Iris pigment epithelial cell (primary cell): ENCODE measurements at regions not wholly inside any gene's neighbourhood (a gene's known extent, or its start where the extent isn't known, plus 50 kb on each side); places are given as distances from the start of the nearest gene placed in this dataset.

Source experiments
- DNase-seq: peaks from one replicate; pipeline ENCODE4 v3.0.0-alpha.2; 2011; ENCODE audit warnings: low read depth

- DNase-seq: peak; percentile 14
These were observed 49.7 kb upstream of the RCC2 start for GRCh38 chr1:17488995-17489767.
